ENCODE measurements at regions not wholly inside any gene's neighbourhood (a gene's known extent, or its start where the extent isn't known, plus 50 kb on each side); places are given as distances from the start of the nearest gene placed in this dataset.

DNA sequence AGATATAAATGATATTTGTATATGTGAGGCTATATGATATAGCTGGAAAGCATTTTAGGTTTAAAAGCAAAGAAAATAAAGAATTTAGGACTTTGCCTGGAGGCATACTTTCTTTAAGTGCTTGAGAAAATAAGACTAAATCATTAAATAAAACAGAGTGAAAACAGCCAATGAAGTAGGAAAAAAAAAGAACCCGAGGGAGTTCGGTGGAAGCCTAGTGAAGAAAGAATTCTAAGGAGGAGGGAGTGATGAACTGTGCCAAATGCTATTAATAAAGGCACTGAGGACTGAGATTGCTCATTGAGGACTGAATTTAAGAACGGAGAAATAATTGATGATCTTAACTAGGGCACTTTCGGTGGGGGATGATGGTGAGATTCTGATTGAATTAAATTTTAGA is 573.5 kb downstream of the DSC3 start:
- H4K20me1 ChIP-seq (ENCODE audit: insufficient read depth, low read length): no peaks in the 10 kb centered on the region
- DNase-seq (ENCODE audit: low spot score): no peak
- no peak overlapping the region for H3K4me3 ChIP-seq (replicated peaks in 1 of 3; ENCODE audit: insufficient read depth in 1 of 3, low read depth in 2 of 3, low read length in 3 of 3)
- ATAC-seq: no peak
- H3K9me3 ChIP-seq (ENCODE audit: low read length): no peaks in the 10 kb centered on the region
- no peaks in the 10 kb centered on the region for H3K36me3 ChIP-seq (replicated peaks in 1 of 2; ENCODE audit: control insufficient read depth in 1 of 2, insufficient read depth in 2 of 2, low read length in 2 of 2)
- no peak overlapping the region for H3K4me2 ChIP-seq (ENCODE audit: low read depth, low read length)
- H3K27ac ChIP-seq (ENCODE audit: extremely low read length, insufficient read depth, low read length): no peak overlapping the region
- no peak for FAIRE-seq
- 3% methylated on average over 4 of the region's 4 CpGs for WGBS (ENCODE audit: low lambda C conversion rate)
- no peaks in the 10 kb centered on the region for H3K27me3 ChIP-seq (ENCODE audit: control insufficient read depth in 1 of 2, insufficient read depth in 2 of 2, low read length in 2 of 2)
- intact Hi-C loops (cut with micrococcal nuclease; ENCODE audit: unreplicated experiment) (no loop called here), in situ Hi-C loops (cut with HindIII; ENCODE audit: extremely low pct_ligation_motif_present, low pct_unique_long_range_greater_than_20kb) (no loop called here)
- TF ChIP-seq ZNF331 (CRISPR knock-in tag; IDR thresholded peaks at IDR 0.05): no peak
- ChIA-PET POLR2A (no interaction called here), CTCF (ENCODE audit: low intra/inter-chr PET ratio, low total read pairs) (no interaction called here)
- no peak overlapping the region for H3K9ac ChIP-seq (ENCODE audit: insufficient read depth, low read depth, low read length)
- no peak overlapping the region for H2AFZ ChIP-seq (ENCODE audit: low read length)
- H3K79me2 ChIP-seq (ENCODE audit: insufficient read depth, low read length): no peaks in the 10 kb centered on the region
- no peaks in the 10 kb centered on the region for H3K4me1 ChIP-seq (ENCODE audit: insufficient read depth, low read length)
- BruUV-seq (replicated peaks): no TSS peak

DNA sequence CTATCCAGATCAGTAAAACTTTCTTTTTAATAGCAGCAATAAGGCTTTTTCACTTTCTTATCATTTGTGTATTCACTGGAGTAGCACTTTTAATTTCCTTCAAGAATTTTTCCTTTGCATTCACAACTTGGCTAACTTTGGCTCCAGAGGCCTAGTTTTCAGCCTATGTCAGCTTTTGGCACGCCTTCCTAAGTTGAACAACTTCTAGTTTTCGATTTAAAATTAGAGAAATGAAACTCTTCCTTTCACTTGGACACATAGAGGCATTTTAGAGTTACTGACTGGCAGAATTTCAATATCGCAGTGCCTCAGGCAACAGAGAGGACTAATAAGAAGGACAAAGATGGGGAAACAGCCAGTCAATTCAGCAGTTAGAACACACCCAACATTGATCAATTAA is 577.4 kb downstream of the DSC3 start:
- FAIRE-seq (no peak), DNase-seq (ENCODE audit: low spot score) (no peak), ATAC-seq (no peak)
- ChIA-PET POLR2A (no interaction called here), CTCF (ENCODE audit: low intra/inter-chr PET ratio, low total read pairs) (no interaction called here)
- no TSS peak for BruUV-seq (replicated peaks)
- in situ Hi-C loops (cut with HindIII; ENCODE audit: extremely low pct_ligation_motif_present, low pct_unique_long_range_greater_than_20kb): no loop called here
- intact Hi-C loops (cut with micrococcal nuclease; ENCODE audit: unreplicated experiment): no loop called here
- no peaks in the 10 kb centered on the region for H3K4me1 ChIP-seq (ENCODE audit: insufficient read depth, low read length)
- no peaks in the 10 kb centered on the region for H3K9me3 ChIP-seq (ENCODE audit: low read length)
- no peaks in the 10 kb centered on the region for H3K27me3 ChIP-seq (ENCODE audit: control insufficient read depth in 1 of 2, insufficient read depth in 2 of 2, low read length in 2 of 2)
- WGBS (ENCODE audit: low lambda C conversion rate): 21% methylated on average over 3 of the region's 3 CpGs
- no peak overlapping the region for H3K9ac ChIP-seq (ENCODE audit: insufficient read depth, low read depth, low read length)
- H3K27ac ChIP-seq (ENCODE audit: extremely low read length, insufficient read depth, low read length): no peak overlapping the region
- no peaks in the 10 kb centered on the region for H4K20me1 ChIP-seq (ENCODE audit: insufficient read depth, low read length)
- H3K4me2 ChIP-seq (ENCODE audit: low read depth, low read length): no peak overlapping the region
- no peak overlapping the region for H2AFZ ChIP-seq (ENCODE audit: low read length)
- H3K79me2 ChIP-seq (ENCODE audit: insufficient read depth, low read length): no peaks in the 10 kb centered on the region
- H3K4me3 ChIP-seq (replicated peaks in 1 of 3; ENCODE audit: insufficient read depth in 1 of 3, low read depth in 2 of 3, low read length in 3 of 3): no peak overlapping the region
- H3K36me3 ChIP-seq (replicated peaks in 1 of 2; ENCODE audit: control insufficient read depth in 1 of 2, insufficient read depth in 2 of 2, low read length in 2 of 2): no peaks in the 10 kb centered on the region
- no peak for TF ChIP-seq ZSCAN12 (CRISPR knock-in tag; IDR thresholded peaks at IDR 0.05)
- TF ChIP-seq CBX2 (IDR thresholded peaks at IDR 0.05; ENCODE audit: low read depth, low read length): no peak
- no peak for TF ChIP-seq CBX2 (CRISPR knock-in tag; IDR thresholded peaks at IDR 0.05; ENCODE audit: low read depth)
- TF ChIP-seq ELK4 (CRISPR knock-in tag; IDR thresholded peaks at IDR 0.05; ENCODE audit: borderline replicate concordance): no peak
- TF ChIP-seq ZBTB7A (CRISPR knock-in tag; IDR thresholded peaks at IDR 0.05): no peak
- TF ChIP-seq ZNF34 (CRISPR knock-in tag; IDR thresholded peaks at IDR 0.05; ENCODE audit: borderline replicate concordance): no peak
- TF ChIP-seq MIXL1 (CRISPR knock-in tag; IDR thresholded peaks at IDR 0.05): no peak
- no peak for TF ChIP-seq ZFP41 (CRISPR knock-in tag; IDR thresholded peaks at IDR 0.05; ENCODE audit: borderline replicate concordance)
- no peak for TF ChIP-seq RELA (CRISPR knock-in tag; IDR thresholded peaks at IDR 0.05)
- no peak for TF ChIP-seq ZNF207 (IDR thresholded peaks at IDR 0.05; ENCODE audit: borderline replicate concordance)
- no peak for TF ChIP-seq HOMEZ (CRISPR knock-in tag; IDR thresholded peaks at IDR 0.05; ENCODE audit: low read depth)
- TF ChIP-seq ZNF121 (CRISPR knock-in tag; IDR thresholded peaks at IDR 0.05): no peak
- TF ChIP-seq, protein P1, sequence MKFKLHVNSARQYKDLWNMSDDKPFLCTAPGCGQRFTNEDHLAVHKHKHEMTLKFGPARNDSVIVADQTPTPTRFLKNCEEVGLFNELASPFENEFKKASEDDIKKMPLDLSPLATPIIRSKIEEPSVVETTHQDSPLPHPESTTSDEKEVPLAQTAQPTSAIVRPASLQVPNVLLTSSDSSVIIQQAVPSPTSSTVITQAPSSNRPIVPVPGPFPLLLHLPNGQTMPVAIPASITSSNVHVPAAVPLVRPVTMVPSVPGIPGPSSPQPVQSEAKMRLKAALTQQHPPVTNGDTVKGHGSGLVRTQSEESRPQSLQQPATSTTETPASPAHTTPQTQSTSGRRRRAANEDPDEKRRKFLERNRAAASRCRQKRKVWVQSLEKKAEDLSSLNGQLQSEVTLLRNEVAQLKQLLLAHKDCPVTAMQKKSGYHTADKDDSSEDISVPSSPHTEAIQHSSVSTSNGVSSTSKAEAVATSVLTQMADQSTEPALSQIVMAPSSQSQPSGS (CRISPR knock-in tag; IDR thresholded peaks at IDR 0.05): no peak
- TF ChIP-seq ZNF460 (CRISPR knock-in tag; IDR thresholded peaks at IDR 0.05; ENCODE audit: borderline replicate concordance): no peak
- no peak for TF ChIP-seq ZNF563 (CRISPR knock-in tag; IDR thresholded peaks at IDR 0.05)
- no peak for TF ChIP-seq TBL1XR1 (IDR thresholded peaks at IDR 0.05; ENCODE audit: borderline replicate concordance, low read length, partially characterized antibody)
